ENCODE measurements at regions not wholly inside any gene's neighbourhood (a gene's known extent, or its start where the extent isn't known, plus 50 kb on each side); places are given as distances from the start of the nearest gene placed in this dataset.

DNA sequence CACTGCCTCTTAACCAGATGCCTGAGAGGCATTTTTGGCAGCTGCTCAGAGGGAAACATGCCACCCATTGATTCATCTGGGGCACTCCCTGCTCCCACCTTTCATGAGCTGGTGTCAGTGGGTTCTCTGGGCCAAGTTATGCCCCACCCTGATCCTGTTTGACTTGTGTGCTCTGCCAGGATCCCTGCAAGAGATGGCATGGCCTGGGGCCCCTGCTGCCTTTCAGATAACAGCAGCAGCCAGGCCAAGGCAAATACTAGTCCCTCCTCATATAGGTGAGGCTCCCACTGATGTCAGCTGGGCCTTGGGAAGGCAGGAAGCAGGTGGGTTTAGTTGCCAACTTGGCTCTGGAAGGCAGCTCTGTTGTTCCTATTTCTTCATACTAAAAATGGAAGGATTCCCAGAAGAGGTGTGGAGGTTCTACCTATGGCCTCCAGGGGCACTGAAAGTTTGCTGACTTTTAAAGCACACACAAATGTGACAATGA is 192.9 kb upstream of the RBPJ start:
- H3K36me3 ChIP-seq, result no peaks in the 10 kb centered on the region
- H3K4me1 ChIP-seq, result no peaks in the 10 kb centered on the region
- H3K27ac ChIP-seq, result no peak overlapping the region
- H3K9me3 ChIP-seq, result no peaks in the 10 kb centered on the region
- H3K4me3 ChIP-seq, result no peak overlapping the region
- TF ChIP-seq CTCF (IDR thresholded peaks at IDR 0.05), result no peak
- H3K27me3 ChIP-seq, result no peaks in the 10 kb centered on the region
- DNase-seq (ENCODE audit: low spot score), result no peak

GRCh38 chr4:26130173-26130572 is 190.6 kb upstream of the RBPJ start:
- Histone ChIP-seq H3K27ac (no peak overlapping the region), H3K9me3 (no peaks in the 10 kb centered on the region), H3K27me3 (no peaks in the 10 kb centered on the region), H3K4me3 (no peak overlapping the region), H3K36me3 (no peaks in the 10 kb centered on the region), H3K4me1 (no peaks in the 10 kb centered on the region)
- no peak for DNase-seq (ENCODE audit: low spot score)
- no peak for TF ChIP-seq CTCF (IDR thresholded peaks at IDR 0.05)

- no peaks in the 10 kb centered on the region for H3K36me3 ChIP-seq
- H3K27ac ChIP-seq, result no peak overlapping the region
- H3K4me3 ChIP-seq, result no peak overlapping the region
- no peak for DNase-seq (ENCODE audit: low spot score)
- H3K9me3 ChIP-seq, result no peaks in the 10 kb centered on the region
- TF ChIP-seq CTCF (IDR thresholded peaks at IDR 0.05), result no peak
- H3K4me1 ChIP-seq, result no peaks in the 10 kb centered on the region
- no peaks in the 10 kb centered on the region for H3K27me3 ChIP-seq
Observed at GRCh38 chr4:26130841-26131432, 189.9 kb upstream of the RBPJ start.

GRCh38 chr4:26131711-26132110 is 189.1 kb upstream of the RBPJ start:
- Histone ChIP-seq H3K27me3 (no peaks in the 10 kb centered on the region), H3K9me3 (no peaks in the 10 kb centered on the region), H3K27ac (no peak overlapping the region), H3K4me3 (no peak overlapping the region), H3K4me1 (no peaks in the 10 kb centered on the region), H3K36me3 (no peaks in the 10 kb centered on the region)
- DNase-seq (ENCODE audit: low spot score), result no peak
- TF ChIP-seq CTCF (IDR thresholded peaks at IDR 0.05), result no peak

- H3K27ac ChIP-seq, result no peak overlapping the region
- no peaks in the 10 kb centered on the region for H3K27me3 ChIP-seq
- H3K9me3 ChIP-seq, result no peaks in the 10 kb centered on the region
- H3K36me3 ChIP-seq, result no peaks in the 10 kb centered on the region
- H3K4me3 ChIP-seq, result no peak overlapping the region
- no peak for TF ChIP-seq CTCF (IDR thresholded peaks at IDR 0.05)
- DNase-seq (ENCODE audit: low spot score), result no peak
- no peaks in the 10 kb centered on the region for H3K4me1 ChIP-seq
Observed at GRCh38 chr4:26132858-26133257, 188.0 kb upstream of the RBPJ start.

GRCh38 chr4:26133840-26134239 is 187.0 kb upstream of the RBPJ start:
- H3K27me3 ChIP-seq, result no peaks in the 10 kb centered on the region
- no peaks in the 10 kb centered on the region for H3K4me1 ChIP-seq
- TF ChIP-seq CTCF (IDR thresholded peaks at IDR 0.05), result no peak
- no peaks in the 10 kb centered on the region for H3K36me3 ChIP-seq
- no peak overlapping the region for H3K4me3 ChIP-seq
- DNase-seq (ENCODE audit: low spot score), result no peak
- H3K9me3 ChIP-seq, result no peaks in the 10 kb centered on the region
- H3K27ac ChIP-seq, result no peak overlapping the region
